ENCODE measurements at regions not wholly inside any gene's neighbourhood (a gene's known extent, or its start where the extent isn't known, plus 50 kb on each side); places are given as distances from the start of the nearest gene placed in this dataset.
"Not testable (repeated sequence)": the region's sequence is repeated elsewhere in the genome, so short reads cannot be mapped to it uniquely, and the experiment has no call there.

DNA sequence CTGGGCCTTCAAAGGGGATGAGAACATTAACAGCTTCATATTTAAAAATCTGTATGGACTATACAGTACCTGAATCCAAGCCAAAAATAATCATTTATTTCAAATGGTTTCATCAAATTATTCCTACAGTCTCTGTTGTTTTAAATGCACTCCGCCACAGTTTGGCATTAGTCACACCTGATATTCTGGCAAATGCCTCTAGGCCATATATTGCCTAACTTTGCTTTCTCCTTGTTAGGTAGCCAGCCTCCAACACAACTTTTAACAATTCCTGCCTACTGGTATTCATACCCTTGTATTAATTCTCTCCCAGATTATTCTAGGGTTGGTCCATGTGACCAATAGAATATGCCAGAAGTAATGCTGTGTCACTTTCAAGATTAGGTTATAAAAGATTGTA lies 146.6 kb upstream of the FANCL start:
- H3K4me3 Mint-ChIP-seq, result no peak overlapping the region

DNA sequence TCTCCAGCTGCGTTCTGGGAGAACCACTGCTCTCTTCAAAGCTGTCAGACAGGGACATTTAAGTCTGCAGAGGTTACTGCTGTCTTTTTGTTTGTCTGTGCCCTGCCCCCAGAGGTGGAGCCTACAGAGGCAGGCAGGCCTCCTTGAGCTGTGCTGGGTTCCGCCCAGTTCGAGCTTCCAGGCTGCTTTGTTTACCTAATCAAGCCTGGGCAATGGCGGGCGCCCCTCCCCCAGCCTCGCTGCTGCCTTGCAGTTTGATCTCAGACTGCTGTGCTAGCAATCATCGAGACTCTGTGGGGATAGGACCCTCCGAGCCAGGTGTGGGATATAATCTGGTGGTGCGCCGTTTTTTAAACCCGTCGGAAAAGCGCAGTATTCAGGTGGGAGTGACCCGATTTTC lies 145.8 kb upstream of the FANCL start:
- not testable (repeated sequence) for H3K27ac Mint-ChIP-seq; H3K9me3 Mint-ChIP-seq; H3K27me3 Mint-ChIP-seq (ENCODE audit: insufficient read depth); H3K4me3 Mint-ChIP-seq; H3K36me3 Mint-ChIP-seq (ENCODE audit: low read depth); DNase-seq; H3K4me1 Mint-ChIP-seq (ENCODE audit: low read depth)

More for the DNA sequence above, 146.6 kb upstream of the FANCL start:
- no peak for DNase-seq
- no peaks in the 10 kb centered on the region for H3K36me3 Mint-ChIP-seq (ENCODE audit: low read depth)
- H3K27ac Mint-ChIP-seq, result no peak overlapping the region
- H3K4me1 Mint-ChIP-seq (ENCODE audit: low read depth), result no peaks in the 10 kb centered on the region
- no peaks in the 10 kb centered on the region; the same call in 1 of the 2 replicates for H3K9me3 Mint-ChIP-seq
- peaks cover 3% of the 10 kb centered on the region; the same call in 1 of the 2 replicates for H3K27me3 Mint-ChIP-seq (ENCODE audit: insufficient read depth)
- TF ChIP-seq, protein P1, sequence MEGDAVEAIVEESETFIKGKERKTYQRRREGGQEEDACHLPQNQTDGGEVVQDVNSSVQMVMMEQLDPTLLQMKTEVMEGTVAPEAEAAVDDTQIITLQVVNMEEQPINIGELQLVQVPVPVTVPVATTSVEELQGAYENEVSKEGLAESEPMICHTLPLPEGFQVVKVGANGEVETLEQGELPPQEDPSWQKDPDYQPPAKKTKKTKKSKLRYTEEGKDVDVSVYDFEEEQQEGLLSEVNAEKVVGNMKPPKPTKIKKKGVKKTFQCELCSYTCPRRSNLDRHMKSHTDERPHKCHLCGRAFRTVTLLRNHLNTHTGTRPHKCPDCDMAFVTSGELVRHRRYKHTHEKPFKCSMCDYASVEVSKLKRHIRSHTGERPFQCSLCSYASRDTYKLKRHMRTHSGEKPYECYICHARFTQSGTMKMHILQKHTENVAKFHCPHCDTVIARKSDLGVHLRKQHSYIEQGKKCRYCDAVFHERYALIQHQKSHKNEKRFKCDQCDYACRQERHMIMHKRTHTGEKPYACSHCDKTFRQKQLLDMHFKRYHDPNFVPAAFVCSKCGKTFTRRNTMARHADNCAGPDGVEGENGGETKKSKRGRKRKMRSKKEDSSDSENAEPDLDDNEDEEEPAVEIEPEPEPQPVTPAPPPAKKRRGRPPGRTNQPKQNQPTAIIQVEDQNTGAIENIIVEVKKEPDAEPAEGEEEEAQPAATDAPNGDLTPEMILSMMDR (IDR thresholded peaks at IDR 0.05), result no peak

DNA sequence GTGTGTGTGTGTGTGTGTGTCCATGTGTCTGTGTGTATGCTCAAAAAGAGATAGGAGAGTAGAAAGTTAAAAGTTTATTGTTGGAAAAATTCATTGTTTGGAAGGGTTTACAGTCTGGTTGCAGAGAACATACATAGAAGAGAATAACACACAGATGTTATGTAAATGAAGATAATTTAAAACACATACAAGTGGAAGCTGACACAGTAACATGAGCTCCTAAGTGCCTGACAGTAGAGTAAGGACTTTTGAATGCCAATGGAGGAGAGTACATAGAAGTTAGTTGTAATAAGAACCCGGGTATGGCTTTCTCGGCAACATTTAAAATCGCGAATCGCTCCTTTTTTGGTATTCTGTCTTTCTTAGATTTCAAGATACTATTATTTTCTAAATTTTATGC lies 137.0 kb upstream of the FANCL start:
- no peak overlapping the region for H3K4me3 Mint-ChIP-seq
- no peak for DNase-seq
- no peak overlapping the region for H3K27ac Mint-ChIP-seq
- no peaks in the 10 kb centered on the region for H3K36me3 Mint-ChIP-seq (ENCODE audit: low read depth)
- H3K4me1 Mint-ChIP-seq (ENCODE audit: low read depth), result peaks cover 6% of the 10 kb centered on the region; the same call in 1 of the 2 replicates
- peaks cover 5% of the 10 kb centered on the region; the same call in 1 of the 2 replicates for H3K9me3 Mint-ChIP-seq
- TF ChIP-seq, protein P1 (IDR thresholded peaks at IDR 0.05), result no peak
- no peaks in the 10 kb centered on the region for H3K27me3 Mint-ChIP-seq (ENCODE audit: insufficient read depth)

DNA sequence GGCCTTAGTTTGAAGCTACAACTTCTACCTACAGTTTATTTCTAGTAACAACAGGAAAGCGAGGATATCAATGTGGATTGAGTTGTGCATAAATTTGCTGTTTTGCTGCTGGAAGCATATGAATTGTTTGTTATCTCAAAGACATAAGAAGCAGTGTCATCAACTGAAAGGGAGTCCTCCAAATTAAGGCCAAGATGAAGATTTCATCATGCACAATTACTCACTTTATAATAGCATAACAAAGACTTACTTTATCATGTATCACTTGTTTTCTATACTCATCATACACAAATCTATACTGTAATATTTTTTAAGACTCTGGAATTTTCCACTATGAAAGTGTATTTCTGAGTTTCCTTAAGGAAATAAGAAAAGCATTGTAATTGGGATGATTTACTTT lies 136.1 kb upstream of the FANCL start:
- Mint-ChIP-seq H3K4me1 (ENCODE audit: low read depth) (peaks cover 6% of the 10 kb centered on the region; the same call in 1 of the 2 replicates), H3K36me3 (ENCODE audit: low read depth) (no peaks in the 10 kb centered on the region), H3K4me3 (no peak overlapping the region), H3K9me3 (peaks cover 5% of the 10 kb centered on the region; the same call in 1 of the 2 replicates), H3K27ac (no peak overlapping the region), H3K27me3 (ENCODE audit: insufficient read depth) (0 out of 2 replicates have a peak, but pooled peaks cover 2% of the 10 kb centered on the region)
- no peak for DNase-seq
- TF ChIP-seq, protein P1 (IDR thresholded peaks at IDR 0.05), result no peak

DNA sequence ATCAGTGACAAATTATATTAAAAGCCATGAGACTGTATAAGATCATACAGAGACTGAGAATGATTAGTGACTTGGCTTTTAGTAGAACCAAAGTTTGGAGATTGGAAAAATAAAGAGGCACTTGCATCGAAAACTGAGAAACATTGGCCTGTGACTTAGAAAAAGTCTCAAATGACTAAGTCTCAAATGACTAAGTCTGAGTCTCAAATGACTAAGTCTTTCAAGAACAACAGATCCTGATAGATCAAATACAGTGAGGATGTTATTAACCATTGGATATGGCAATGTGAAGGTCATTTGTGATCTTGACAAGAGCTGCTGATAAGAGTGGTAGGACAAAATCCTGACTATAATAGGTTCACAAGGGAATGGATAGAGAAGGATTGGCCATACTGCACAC lies 135.5 kb upstream of the FANCL start:
- TF ChIP-seq, protein P1 (IDR thresholded peaks at IDR 0.05), result no peak
- H3K36me3 Mint-ChIP-seq (ENCODE audit: low read depth), result no peaks in the 10 kb centered on the region
- H3K4me3 Mint-ChIP-seq, result no peak overlapping the region
- DNase-seq, result no peak
- H3K27me3 Mint-ChIP-seq (ENCODE audit: insufficient read depth), result 0 out of 2 replicates have a peak, but pooled peaks cover 2% of the 10 kb centered on the region
- peaks cover 6% of the 10 kb centered on the region; the same call in 1 of the 2 replicates for H3K4me1 Mint-ChIP-seq (ENCODE audit: low read depth)
- H3K9me3 Mint-ChIP-seq, result peaks cover 5% of the 10 kb centered on the region; the same call in 1 of the 2 replicates
- no peak overlapping the region for H3K27ac Mint-ChIP-seq

DNA sequence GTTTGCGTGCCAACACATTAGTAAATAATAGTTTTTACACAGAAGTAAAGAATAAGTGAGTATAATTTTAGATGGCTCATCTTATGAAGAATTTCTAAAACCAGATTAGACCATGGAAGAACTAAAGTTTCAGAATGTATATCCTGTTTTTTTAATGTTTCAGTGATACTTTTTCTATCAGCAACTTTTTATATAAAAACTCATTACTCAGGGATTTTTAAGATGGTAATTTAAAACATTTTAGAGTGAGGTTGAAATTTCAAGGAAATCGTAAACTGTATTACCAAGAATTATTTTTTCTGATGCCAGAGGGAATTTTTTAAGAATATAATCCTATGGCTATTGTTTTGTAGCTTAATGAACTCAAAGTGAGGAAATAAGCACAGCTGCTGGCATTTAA lies 128.5 kb upstream of the FANCL start:
- Mint-ChIP-seq H3K36me3 (ENCODE audit: low read depth) (no peaks in the 10 kb centered on the region), H3K4me3 (no peak overlapping the region), H3K27ac (no peak overlapping the region), H3K9me3 (no peaks in the 10 kb centered on the region), H3K4me1 (ENCODE audit: low read depth) (no peaks in the 10 kb centered on the region), H3K27me3 (ENCODE audit: insufficient read depth) (peaks cover 8% of the 10 kb centered on the region; the same call in 1 of the 2 replicates)
- DNase-seq, result no peak
- TF ChIP-seq, protein P1 (IDR thresholded peaks at IDR 0.05), result no peak

Measured in HFFc6 (cell line).